ENCODE measurements at regions not wholly inside any gene's neighbourhood (a gene's known extent, or its start where the extent isn't known, plus 50 kb on each side); places are given as distances from the start of the nearest gene placed in this dataset.

DNA sequence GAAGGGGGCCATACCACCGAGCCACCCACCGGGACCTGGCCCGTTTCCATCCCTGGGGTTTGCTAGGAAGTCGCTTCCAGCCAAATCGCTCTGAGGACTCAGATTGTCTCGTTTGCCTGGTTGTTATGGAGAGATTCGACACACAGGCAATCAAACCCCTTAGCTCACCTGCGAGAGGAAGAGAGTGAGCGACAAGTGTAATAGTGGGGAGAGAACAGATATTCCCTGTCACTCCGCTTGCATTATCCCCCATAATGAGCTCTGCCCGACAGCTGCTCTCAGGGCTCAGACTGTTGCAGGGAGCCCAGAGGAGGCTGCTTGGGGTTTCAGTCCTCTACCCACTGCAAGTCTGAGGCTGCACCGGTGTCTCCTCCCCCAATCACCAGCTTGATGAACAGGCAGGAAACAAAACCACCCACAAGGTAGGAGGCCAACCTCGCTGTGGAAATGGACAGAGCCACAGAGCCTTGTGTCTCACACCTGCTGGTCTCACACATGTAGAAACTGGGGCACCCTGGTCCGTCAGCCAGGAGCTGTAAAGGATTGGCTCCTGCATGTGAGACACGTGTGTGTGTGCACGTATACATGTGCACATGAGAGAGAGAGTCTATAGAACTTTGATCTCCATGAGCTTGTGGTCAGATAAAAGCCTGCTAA lies 351.1 kb downstream of the BUD13 start:
- TF ChIP-seq, protein P1, sequence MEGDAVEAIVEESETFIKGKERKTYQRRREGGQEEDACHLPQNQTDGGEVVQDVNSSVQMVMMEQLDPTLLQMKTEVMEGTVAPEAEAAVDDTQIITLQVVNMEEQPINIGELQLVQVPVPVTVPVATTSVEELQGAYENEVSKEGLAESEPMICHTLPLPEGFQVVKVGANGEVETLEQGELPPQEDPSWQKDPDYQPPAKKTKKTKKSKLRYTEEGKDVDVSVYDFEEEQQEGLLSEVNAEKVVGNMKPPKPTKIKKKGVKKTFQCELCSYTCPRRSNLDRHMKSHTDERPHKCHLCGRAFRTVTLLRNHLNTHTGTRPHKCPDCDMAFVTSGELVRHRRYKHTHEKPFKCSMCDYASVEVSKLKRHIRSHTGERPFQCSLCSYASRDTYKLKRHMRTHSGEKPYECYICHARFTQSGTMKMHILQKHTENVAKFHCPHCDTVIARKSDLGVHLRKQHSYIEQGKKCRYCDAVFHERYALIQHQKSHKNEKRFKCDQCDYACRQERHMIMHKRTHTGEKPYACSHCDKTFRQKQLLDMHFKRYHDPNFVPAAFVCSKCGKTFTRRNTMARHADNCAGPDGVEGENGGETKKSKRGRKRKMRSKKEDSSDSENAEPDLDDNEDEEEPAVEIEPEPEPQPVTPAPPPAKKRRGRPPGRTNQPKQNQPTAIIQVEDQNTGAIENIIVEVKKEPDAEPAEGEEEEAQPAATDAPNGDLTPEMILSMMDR (conservative IDR thresholded peaks at IDR 0.05 in 1 of 2, IDR thresholded peaks at IDR 0.05 in 1 of 2; ENCODE audit: low read depth in 1 of 2, low read length in 2 of 2): no peak
- TF ChIP-seq EZH2 (IDR thresholded peaks at IDR 0.05; ENCODE audit: low read length, missing control alignments): no peak
